ENCODE measurements at regions not wholly inside any gene's neighbourhood (a gene's known extent, or its start where the extent isn't known, plus 50 kb on each side); places are given as distances from the start of the nearest gene placed in this dataset.

DNA sequence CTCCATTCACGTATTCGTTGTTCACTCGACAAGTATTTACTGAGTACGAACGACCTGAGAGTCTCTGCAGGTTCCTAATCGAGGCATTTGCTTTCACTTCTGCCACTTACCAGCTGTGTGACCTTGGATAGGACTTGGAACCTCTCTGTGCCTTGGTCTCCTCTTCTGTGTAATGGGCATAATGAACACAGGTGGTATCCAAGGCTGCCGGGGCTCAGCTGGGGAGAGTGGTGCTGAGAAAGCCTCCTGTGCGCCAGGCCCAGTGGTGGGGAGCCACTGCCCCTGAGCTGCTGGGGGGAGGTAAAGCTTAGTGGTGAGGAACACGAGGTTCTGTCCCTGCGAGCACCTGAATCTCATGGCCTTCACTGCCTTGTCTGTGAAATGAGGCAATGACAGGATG is 150.7 kb downstream of the IRF8 start:
- ATAC-seq (no peak), DNase-seq (no peak)
- peaks cover 13% of the 10 kb centered on the region for H3K4me1 Mint-ChIP-seq
- intact Hi-C loops (cut with DNase I, micrococcal nuclease), result no loop called here
- ChIA-PET POLR2A (no interaction called here), CTCF (interaction anchor here (0.8 to 0.9 kb wide), 3 partner anchors 12 to 290 kb away, joined by 3 to 4 read pairs (median 3); no protein-coding TSS in a partner anchor)
- H3K4me3 Mint-ChIP-seq, result no peak overlapping the region
- no peak overlapping the region for H3K27ac Mint-ChIP-seq
- H3K27me3 Mint-ChIP-seq, result peaks cover 28% of the 10 kb centered on the region
- H3K9me3 Mint-ChIP-seq (ENCODE audit: low read depth), result no peaks in the 10 kb centered on the region
- no peaks in the 10 kb centered on the region for H3K36me3 Mint-ChIP-seq (ENCODE audit: low read depth)

DNA sequence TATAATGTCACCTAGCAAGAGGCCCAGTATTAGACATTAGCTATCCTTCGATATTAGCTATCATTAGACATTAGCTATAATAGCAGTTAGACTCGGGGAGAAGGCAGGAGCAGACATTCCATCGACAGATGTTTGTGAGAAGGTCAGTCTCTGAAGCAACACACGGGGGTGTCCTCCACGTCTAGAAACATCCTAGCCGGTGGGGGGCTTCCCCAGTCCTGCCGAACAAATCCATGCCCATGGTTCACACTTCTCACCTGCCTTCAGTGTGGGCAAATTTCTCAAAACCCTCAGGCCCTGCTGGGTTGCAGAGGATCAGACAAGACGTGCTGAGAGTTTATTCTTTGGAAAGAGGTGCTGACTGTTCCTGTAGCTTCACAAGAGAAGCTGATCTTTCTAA is 151.1 kb downstream of the IRF8 start:
- CTCF ChIA-PET, result interaction anchor here (0.6 to 0.9 kb wide), 4 partner anchors 13 to 290 kb away, joined by 3 to 4 read pairs (median 3); no protein-coding TSS in a partner anchor
- Mint-ChIP-seq H3K27me3 (peaks cover 28% of the 10 kb centered on the region), H3K36me3 (ENCODE audit: low read depth) (no peaks in the 10 kb centered on the region), H3K27ac (no peak overlapping the region), H3K9me3 (ENCODE audit: low read depth) (no peaks in the 10 kb centered on the region), H3K4me3 (no peak overlapping the region), H3K4me1 (peaks cover 9% of the 10 kb centered on the region)
- DNase-seq (no peak), ATAC-seq (no peak)
- intact Hi-C loops (cut with DNase I, micrococcal nuclease), result no loop called here
- POLR2A ChIA-PET, result no interaction called here

GRCh38 chr16:86050591-86051367 is 151.8 kb downstream of the IRF8 start:
- POLR2A ChIA-PET, result no interaction called here

DNA sequence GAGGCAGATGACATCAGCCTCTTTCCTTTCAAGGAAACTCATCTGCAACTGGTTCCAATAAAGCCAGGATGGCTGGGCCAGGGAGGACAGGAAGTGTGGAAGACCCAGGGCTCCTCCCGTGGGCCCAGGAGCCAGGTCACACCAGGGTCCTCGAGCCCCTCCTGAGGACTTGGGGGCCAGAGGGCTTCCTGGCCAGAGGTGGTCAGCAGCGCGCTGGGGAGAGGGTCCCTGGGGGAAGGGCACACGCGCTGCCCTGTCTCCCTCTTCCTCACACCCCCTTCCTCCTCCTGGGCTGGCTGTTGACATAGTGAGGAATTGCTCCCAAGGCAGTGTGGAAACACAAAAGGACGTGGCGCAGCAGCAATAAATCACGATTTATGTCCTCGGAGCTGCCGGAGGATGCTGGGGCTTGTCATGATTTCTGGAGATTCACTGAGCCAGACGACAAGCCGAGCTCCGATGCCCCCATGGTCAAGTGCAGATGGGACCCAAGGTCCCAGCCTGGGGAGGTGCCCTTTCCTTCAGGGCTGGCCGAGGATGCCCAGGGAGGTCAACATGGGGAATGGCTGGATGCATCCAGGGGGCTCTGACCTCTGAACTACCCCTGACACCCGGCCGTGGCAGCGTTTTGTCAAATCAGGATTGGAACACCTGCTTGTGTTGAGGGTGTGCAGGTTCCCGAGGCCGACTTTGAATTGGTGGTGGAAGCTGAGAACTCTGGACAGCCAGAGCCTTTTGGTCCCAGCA is 152.6 kb downstream of the IRF8 start:
- ChIA-PET CTCF (no interaction called here), POLR2A (no interaction called here)
- no peak for ATAC-seq
- Mint-ChIP-seq H3K36me3 (ENCODE audit: low read depth) (no peaks in the 10 kb centered on the region), H3K4me3 (no peak overlapping the region), H3K27ac (no peak overlapping the region), H3K27me3 (peaks cover 25% of the 10 kb centered on the region), H3K4me1 (no peaks in the 10 kb centered on the region), H3K9me3 (ENCODE audit: low read depth) (no peaks in the 10 kb centered on the region)
- intact Hi-C loops (cut with DNase I, micrococcal nuclease), result no loop called here
- DNase-seq, result no peak

More at GRCh38 chr16:86050591-86051367, 151.8 kb downstream of the IRF8 start:
- ATAC-seq (no peak), DNase-seq (no peak)
- CTCF ChIA-PET, result interaction anchor here (0.6 kb wide), 1 partner anchor 70 kb away, joined by 3 read pairs; no protein-coding TSS in a partner anchor
- no peaks in the 10 kb centered on the region for H3K9me3 Mint-ChIP-seq (ENCODE audit: low read depth)
- no peak overlapping the region for H3K27ac Mint-ChIP-seq
- no peak overlapping the region for H3K4me3 Mint-ChIP-seq
- peaks cover 28% of the 10 kb centered on the region for H3K27me3 Mint-ChIP-seq
- peaks cover 2% of the 10 kb centered on the region for H3K4me1 Mint-ChIP-seq
- intact Hi-C loops (cut with DNase I, micrococcal nuclease), result no loop called here
- H3K36me3 Mint-ChIP-seq (ENCODE audit: low read depth), result no peaks in the 10 kb centered on the region

GRCh38 chr16:86052115-86052670 is 153.2 kb downstream of the IRF8 start:
- no peaks in the 10 kb centered on the region for H3K9me3 Mint-ChIP-seq (ENCODE audit: low read depth)
- ChIA-PET CTCF (no interaction called here), POLR2A (no interaction called here)
- peaks cover 20% of the 10 kb centered on the region for H3K27me3 Mint-ChIP-seq
- ATAC-seq (no peak), DNase-seq (no peak)
- H3K4me3 Mint-ChIP-seq, result no peak overlapping the region
- no peaks in the 10 kb centered on the region for H3K4me1 Mint-ChIP-seq
- no peaks in the 10 kb centered on the region for H3K36me3 Mint-ChIP-seq (ENCODE audit: low read depth)
- H3K27ac Mint-ChIP-seq, result no peak overlapping the region
- intact Hi-C loops (cut with DNase I, micrococcal nuclease), result no loop called here

DNA sequence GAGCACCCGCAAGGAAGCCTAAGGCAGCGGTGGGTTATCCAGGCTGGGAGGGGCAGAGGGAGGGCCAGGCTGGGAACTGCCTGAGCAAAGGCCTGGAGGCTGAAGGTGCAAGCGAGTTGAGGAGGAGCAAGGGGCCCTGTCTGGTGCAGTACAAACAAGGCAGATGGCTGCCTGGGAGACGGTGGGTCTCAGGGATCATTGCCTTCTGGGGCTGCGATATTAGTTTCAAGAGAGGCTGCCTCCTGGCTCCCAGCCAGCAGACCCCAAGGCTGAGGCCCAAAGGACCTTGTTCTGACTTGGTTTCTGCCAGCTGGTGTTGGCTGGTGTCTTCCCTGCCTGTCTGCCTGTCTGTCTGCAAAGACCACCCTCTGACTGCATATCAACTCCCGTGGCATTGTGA is 154.0 kb downstream of the IRF8 start:
- DNase-seq, result no peak
- H3K9me3 Mint-ChIP-seq (ENCODE audit: low read depth), result no peaks in the 10 kb centered on the region
- no peak for ATAC-seq
- no peaks in the 10 kb centered on the region for H3K36me3 Mint-ChIP-seq (ENCODE audit: low read depth)
- ChIA-PET POLR2A (no interaction called here), CTCF (no interaction called here)
- H3K4me1 Mint-ChIP-seq, result no peaks in the 10 kb centered on the region
- intact Hi-C loops (cut with DNase I, micrococcal nuclease), result no loop called here
- H3K27me3 Mint-ChIP-seq, result peaks cover 13% of the 10 kb centered on the region
- H3K4me3 Mint-ChIP-seq, result no peak overlapping the region
- no peak overlapping the region for H3K27ac Mint-ChIP-seq

DNA sequence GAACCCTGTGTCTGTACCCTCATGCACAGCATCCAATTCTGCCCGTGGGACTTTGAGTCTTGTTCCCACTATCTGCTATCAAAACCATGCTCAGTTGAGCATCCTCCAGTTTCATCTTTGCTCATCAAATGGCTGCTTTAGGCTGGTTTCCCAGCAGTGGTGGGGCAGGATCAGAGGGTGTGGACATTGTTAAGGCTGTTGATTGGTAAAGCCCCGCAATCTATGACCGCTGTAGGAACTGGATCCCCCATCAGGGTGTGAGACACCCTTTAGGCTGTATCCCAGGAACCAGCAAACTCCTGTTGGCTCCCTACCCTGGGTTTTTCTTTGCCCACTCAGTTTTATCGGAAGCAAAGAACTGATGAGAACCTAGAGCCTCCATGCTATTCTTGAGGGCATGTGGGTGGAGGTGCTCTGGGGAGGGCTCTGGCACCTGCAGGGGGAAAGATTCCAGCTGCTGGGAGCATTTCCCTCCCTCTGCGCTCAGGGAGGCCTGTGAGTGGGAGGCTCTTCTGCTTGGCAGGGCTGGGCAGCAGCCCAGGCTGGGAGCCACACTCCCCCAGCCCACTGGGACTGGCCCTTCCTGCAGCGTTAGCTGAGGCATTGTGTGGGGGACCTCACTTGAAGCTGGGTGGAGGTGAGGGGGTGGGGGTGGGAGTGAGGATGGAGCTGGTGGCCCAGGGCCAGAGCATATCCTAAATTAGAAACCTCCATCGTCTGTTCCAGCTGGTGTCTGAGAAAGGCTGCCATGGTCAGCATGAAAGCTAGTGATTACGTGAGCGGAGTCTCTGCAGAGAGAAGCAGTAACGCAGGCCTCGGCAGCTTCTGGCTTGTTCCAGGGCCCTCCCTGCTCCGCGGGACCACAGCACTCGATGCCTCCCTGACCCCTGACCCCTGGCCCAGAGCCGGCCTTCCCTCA is 160.6 kb downstream of the IRF8 start:
- ChIA-PET POLR2A (no interaction called here), CTCF (interaction anchor here (1.1 kb wide), 1 partner anchor 13 kb away, joined by 3 read pairs; no protein-coding TSS in a partner anchor)
- Mint-ChIP-seq H3K4me1 (no peaks in the 10 kb centered on the region), H3K27ac (no peak overlapping the region), H3K27me3 (no peaks in the 10 kb centered on the region), H3K4me3 (no peak overlapping the region), H3K36me3 (ENCODE audit: low read depth) (no peaks in the 10 kb centered on the region), H3K9me3 (ENCODE audit: low read depth) (no peaks in the 10 kb centered on the region)
- DNase-seq (no peak), ATAC-seq (no peak)
- intact Hi-C loops (cut with DNase I, micrococcal nuclease), result no loop called here

DNA sequence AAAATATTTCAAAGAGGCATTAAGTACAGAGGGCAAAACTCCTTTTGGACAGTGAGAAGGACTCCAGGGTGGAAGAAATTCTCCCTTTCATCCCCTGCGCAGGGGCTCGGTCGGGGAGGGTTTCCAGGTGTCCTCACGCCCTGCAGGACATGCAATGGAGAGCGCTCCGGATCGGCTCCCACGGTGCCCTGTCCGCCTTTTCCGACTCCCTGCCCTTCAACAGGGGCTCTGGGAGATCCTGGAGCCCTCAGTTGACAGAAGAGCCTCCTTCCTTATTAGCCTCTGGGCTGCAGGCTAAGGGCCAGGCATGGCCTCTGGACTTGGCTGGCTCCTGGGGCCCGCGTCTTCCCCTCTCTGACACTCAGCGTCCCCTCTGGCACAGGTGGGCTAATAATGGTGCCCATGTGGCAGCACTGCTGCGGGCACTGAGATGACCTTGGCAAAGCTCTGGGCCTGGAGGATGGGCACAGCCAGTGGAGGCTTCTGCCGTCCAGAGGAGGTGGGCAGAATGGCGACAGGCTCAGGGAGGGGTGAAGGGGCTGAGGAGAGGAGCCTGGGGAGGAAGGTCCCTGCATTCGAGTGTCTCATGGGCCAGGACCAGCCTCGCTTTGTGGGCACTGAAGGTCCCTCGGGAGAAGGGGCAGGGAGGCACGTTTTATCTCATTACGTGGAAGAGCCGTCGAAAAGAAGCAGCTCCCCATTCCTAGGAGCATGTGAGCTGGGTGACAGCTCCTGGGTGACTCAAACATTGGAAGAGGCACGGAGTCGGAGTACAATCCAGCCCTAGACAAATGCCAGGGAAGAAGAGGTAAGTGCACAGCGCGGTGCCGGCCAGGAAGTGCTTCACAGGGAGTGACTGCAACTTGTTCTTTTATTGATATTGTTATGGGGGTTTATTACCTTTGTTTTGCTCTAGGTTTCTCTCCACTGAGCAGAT is 161.7 kb downstream of the IRF8 start:
- ChIA-PET CTCF (interaction anchor here (1.1 kb wide), 1 partner anchor 12 kb away, joined by 3 read pairs; no protein-coding TSS in a partner anchor), POLR2A (no interaction called here)
- H3K27ac Mint-ChIP-seq, result no peak overlapping the region
- no peaks in the 10 kb centered on the region for H3K4me1 Mint-ChIP-seq
- intact Hi-C loops (cut with DNase I, micrococcal nuclease), result no loop called here
- no peak overlapping the region for H3K4me3 Mint-ChIP-seq
- DNase-seq (no peak), ATAC-seq (no peak)
- H3K9me3 Mint-ChIP-seq (ENCODE audit: low read depth), result no peaks in the 10 kb centered on the region
- no peaks in the 10 kb centered on the region for H3K36me3 Mint-ChIP-seq (ENCODE audit: low read depth)
- H3K27me3 Mint-ChIP-seq, result no peaks in the 10 kb centered on the region

DNA sequence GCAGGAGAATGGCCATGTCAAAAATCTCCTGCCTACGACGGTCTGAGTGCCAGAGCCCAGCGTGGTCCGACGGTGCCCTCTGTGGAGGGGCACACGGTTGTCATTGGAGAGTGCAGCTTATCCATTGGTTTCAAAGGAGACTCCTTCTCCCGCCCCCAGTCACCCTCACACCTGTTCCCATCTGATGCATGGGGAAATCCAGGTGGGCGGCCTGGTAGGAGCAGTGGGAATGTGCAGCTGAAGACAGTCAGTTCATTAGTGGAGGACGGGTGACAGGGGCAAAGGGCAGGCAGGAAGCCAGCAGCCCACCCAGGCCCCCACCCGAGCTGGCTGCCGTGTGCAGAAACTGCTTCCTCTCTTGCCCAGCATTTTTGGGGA is 162.3 kb downstream of the IRF8 start:
- H3K27me3 Mint-ChIP-seq, result no peaks in the 10 kb centered on the region
- H3K4me3 Mint-ChIP-seq, result no peak overlapping the region
- H3K9me3 Mint-ChIP-seq (ENCODE audit: low read depth), result no peaks in the 10 kb centered on the region
- H3K36me3 Mint-ChIP-seq (ENCODE audit: low read depth), result no peaks in the 10 kb centered on the region
- no peak overlapping the region for H3K27ac Mint-ChIP-seq
- ATAC-seq, result no peak
- intact Hi-C loops (cut with DNase I, micrococcal nuclease), result no loop called here
- no peak for DNase-seq
- ChIA-PET CTCF (no interaction called here), POLR2A (no interaction called here)
- H3K4me1 Mint-ChIP-seq, result no peaks in the 10 kb centered on the region

DNA sequence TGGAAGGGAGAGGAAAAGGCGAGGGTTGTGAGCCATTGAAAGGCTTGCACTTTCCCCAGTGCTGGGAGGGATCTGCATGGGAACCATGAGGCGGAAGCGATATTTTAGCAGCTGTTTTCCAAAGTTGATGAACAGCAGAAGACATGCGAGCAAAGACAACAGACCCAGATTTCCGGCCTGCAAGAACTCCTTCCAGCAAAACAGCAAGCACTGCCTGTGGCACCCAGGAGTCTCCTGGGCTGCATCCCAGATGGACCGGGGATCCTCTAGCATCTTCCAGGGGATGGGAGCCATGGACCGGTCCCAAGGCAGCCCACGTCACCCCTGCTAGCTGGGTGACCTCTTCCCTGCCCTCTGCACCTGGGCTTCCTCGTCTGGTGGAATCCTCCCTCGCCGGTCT is 162.8 kb downstream of the IRF8 start:
- POLR2A ChIA-PET, result no interaction called here
- no peak overlapping the region for H3K27ac Mint-ChIP-seq
- H3K4me3 Mint-ChIP-seq, result no peak overlapping the region
- H3K27me3 Mint-ChIP-seq, result no peaks in the 10 kb centered on the region
- H3K4me1 Mint-ChIP-seq, result no peaks in the 10 kb centered on the region
- intact Hi-C loops (cut with DNase I, micrococcal nuclease), result no loop called here
- H3K9me3 Mint-ChIP-seq (ENCODE audit: low read depth), result no peaks in the 10 kb centered on the region
- CTCF ChIA-PET, result no interaction called here
- H3K36me3 Mint-ChIP-seq (ENCODE audit: low read depth), result no peaks in the 10 kb centered on the region
- ATAC-seq (no peak), DNase-seq (no peak)

Measured in activated CD4-positive, alpha-beta T cell treated with anti-CD3 and anti-CD28 coated beads for 36 hours (primary cell).